Activated CD8-positive, alpha-beta T cell treated with anti-CD3 and anti-CD28 coated beads for 36 hours (primary cell): ENCODE measurements at regions not wholly inside any gene's neighbourhood (a gene's known extent, or its start where the extent isn't known, plus 50 kb on each side); places are given as distances from the start of the nearest gene placed in this dataset.

Experiments used
- ATAC-seq: fragments of 200-7000 bp; cut with Tn5 transposase; one replicate; pipeline ENCODE4 v1.10.0; 2021; ENCODE audit warnings: mild to moderate bottlenecking, moderate library complexity
- CTCF ChIA-PET: fragments of 350-600 bp; sonication (Branson Sonifier 250); formaldehyde crosslinking; loops from one replicate; lab custom pipeline; 2021; ENCODE audit warnings: antibody characterized with exemption; lab: Charles Lee
- POLR2A ChIA-PET: fragments of 350-600 bp; sonication (Branson Sonifier 250); formaldehyde crosslinking; loops from one replicate; lab custom pipeline; 2021; ENCODE audit warnings: antibody characterized with exemption; lab: Charles Lee
- DNase-seq: peaks from one replicate; pipeline ENCODE4 v3.0.0-alpha.2; 2020
- H3K27ac Mint-ChIP-seq: one replicate; pipeline ENCODE4 v1.8.0; 2021; ENCODE audit warnings: mild to moderate bottlenecking, mixed read lengths
- H3K27me3 Mint-ChIP-seq: one replicate; pipeline ENCODE4 v1.8.0; 2021; ENCODE audit warnings: mixed read lengths
- H3K36me3 Mint-ChIP-seq: one replicate; pipeline ENCODE4 v1.8.0; 2021; ENCODE audit warnings: low read depth, mixed read lengths
- H3K4me1 Mint-ChIP-seq: one replicate; pipeline ENCODE4 v1.8.0; 2021; ENCODE audit warnings: low read depth, mixed read lengths
- H3K4me3 Mint-ChIP-seq: one replicate; pipeline ENCODE4 v1.8.0; 2021; ENCODE audit warnings: mild to moderate bottlenecking, moderate library complexity, mixed read lengths
- H3K9me3 Mint-ChIP-seq: one replicate; pipeline ENCODE4 v1.8.0; 2021; ENCODE audit warnings: mixed read lengths
- CTCF ChIP-seq: fragments of 200-600 bp; IDR thresholded peaks from one replicate; pipeline ENCODE4 v1.8.0; 2022; ENCODE audit warnings: antibody characterized with exemption, mild to moderate bottlenecking
- intact Hi-C: fragments of 100-400 bp; cut with micrococcal nuclease; formaldehyde crosslinking; loops from one replicate; pipeline ENCODE4 v1.10.0; 2022

GRCh38 chr20:57934007-57934805 lies 224.4 kb upstream of the PMEPA1 start:
- CTCF ChIA-PET: no interaction called here
- TF ChIP-seq CTCF: no peak
- DNase-seq (no peak), ATAC-seq (no peak)
- no peak overlapping the region for H3K4me3 Mint-ChIP-seq
- POLR2A ChIA-PET: no interaction called here
- H3K27me3 Mint-ChIP-seq: peaks cover 8% of the 10 kb centered on the region
- no peak overlapping the region for H3K27ac Mint-ChIP-seq
- H3K4me1 Mint-ChIP-seq: no peaks in the 10 kb centered on the region
- H3K36me3 Mint-ChIP-seq: no peaks in the 10 kb centered on the region
- intact Hi-C loops: no loop called here
- no peaks in the 10 kb centered on the region for H3K9me3 Mint-ChIP-seq

- no peak overlapping the region for H3K4me3 Mint-ChIP-seq
- POLR2A ChIA-PET: no interaction called here
- intact Hi-C loops: no loop called here
- CTCF ChIA-PET: no interaction called here
- H3K36me3 Mint-ChIP-seq: no peaks in the 10 kb centered on the region
- H3K4me1 Mint-ChIP-seq: no peaks in the 10 kb centered on the region
- TF ChIP-seq CTCF: no peak
- H3K9me3 Mint-ChIP-seq: no peaks in the 10 kb centered on the region
- peaks cover 4% of the 10 kb centered on the region for H3K27me3 Mint-ChIP-seq
- ATAC-seq (no peak), DNase-seq (no peak)
- H3K27ac Mint-ChIP-seq: no peak overlapping the region
Observed at GRCh38 chr20:57932227-57932864, 222.5 kb upstream of the PMEPA1 start.

DNA sequence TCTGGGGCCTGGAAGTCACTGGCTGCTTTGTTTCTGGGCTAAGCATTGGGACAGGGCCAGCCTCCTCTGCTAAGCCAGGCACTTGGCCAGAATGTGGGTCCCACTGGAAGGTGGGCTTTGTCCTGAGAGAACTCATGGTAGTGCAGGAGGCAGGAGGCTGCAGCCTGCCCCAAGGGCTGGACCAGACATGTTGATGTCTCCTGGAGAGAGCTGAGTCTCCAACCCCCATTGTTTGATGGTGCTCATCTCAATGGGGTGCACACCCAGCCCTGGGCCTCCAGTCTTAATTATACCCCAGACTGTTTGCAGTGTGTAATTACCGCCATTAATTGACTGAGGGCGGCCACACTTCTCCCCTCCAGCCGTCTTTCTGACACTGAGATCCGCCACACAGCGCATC lies 220.5 kb upstream of the PMEPA1 start:
- Mint-ChIP-seq H3K27me3 (peaks cover 4% of the 10 kb centered on the region), H3K36me3 (no peaks in the 10 kb centered on the region), H3K9me3 (peaks cover 11% of the 10 kb centered on the region), H3K4me1 (no peaks in the 10 kb centered on the region), H3K4me3 (no peak overlapping the region), H3K27ac (no peak overlapping the region)
- no peak for ATAC-seq
- no peak for DNase-seq
- TF ChIP-seq CTCF: no peak
- ChIA-PET POLR2A (no interaction called here), CTCF (interaction anchor here (1.4 kb wide), 1 partner anchor 157 kb away, joined by 3 read pairs; no protein-coding TSS in a partner anchor)
- intact Hi-C loops: no loop called here

DNA sequence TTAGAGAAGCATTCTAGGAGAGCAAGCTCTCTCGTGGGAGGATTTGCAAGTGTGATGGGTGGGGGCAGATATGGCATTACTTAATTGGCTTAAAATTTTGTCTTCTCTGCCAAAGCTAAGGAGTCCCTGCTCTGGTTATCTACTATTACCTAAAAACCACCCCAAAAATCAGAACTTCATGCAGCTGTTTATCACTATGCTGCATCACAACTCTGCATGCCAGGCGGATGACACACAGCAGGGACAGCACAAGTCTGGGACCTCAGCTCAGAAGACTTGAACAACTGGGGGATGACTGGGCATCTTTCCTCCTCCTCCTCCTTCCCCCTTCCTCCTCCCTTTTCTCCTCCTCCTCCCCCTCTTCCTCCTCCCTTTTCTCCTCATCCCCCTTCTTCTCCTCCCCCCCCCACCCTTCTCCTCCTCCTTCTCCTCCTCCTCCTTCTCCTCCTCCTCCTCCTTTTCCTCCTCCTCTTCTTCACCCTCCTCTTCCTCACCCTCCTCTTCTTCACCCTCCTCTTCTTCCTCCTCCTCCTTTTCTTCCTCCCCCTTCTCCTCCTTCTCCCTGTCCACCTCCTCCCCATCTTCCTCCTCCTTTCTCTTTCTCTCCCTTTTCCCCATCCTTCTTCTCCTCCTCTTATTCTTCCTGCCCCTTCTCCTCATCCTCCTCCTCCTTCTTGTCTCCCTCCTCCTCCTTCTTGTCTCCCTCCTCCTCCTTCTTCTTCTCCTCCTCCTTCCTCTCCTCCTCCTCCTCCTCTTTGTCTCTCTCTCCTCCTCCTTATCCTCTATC lies 218.6 kb upstream of the PMEPA1 start:
- CTCF ChIA-PET: no interaction called here
- no peak for TF ChIP-seq CTCF
- DNase-seq (no peak), ATAC-seq (no peak)
- POLR2A ChIA-PET: no interaction called here
- Mint-ChIP-seq H3K4me3 (no peak overlapping the region), H3K36me3 (no peaks in the 10 kb centered on the region), H3K27ac (no peak overlapping the region), H3K27me3 (peaks cover 7% of the 10 kb centered on the region), H3K4me1 (no peaks in the 10 kb centered on the region), H3K9me3 (peaks cover 16% of the 10 kb centered on the region)
- intact Hi-C loops: no loop called here
